ENCODE measurements at regions not wholly inside any gene's neighbourhood (a gene's known extent, or its start where the extent isn't known, plus 50 kb on each side); places are given as distances from the start of the nearest gene placed in this dataset.

- TF ChIP-seq CTCF (IDR thresholded peaks at IDR 0.05), result no peak
- no peak for ATAC-seq
- 87 to 96% (median 88%) methylated on average over 9 of the region's 9 CpGs for WGBS, 3 donors
These were observed 51.9 kb upstream of the TBL1XR1 start for GRCh38 chr3:177249203-177249602.

DNA sequence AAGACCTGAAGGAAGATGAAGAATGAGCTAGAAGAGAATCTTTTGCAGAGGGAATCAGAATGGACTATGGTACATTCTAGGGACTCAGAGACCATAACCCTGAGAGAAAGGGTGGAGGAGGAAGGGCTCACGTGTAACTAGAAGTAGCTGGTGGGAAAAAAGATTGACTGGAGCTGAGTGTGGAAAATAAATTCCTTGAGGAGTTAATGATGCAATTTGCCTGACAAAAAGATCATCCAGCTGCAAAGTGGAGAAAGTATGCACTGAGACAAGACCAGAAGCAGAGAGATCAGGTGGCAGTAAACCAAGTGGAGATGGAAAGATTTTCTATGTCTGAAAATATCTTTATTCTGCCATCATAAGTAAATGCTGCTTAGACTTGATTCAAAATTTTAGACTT is 52.9 kb upstream of the TBL1XR1 start:
- Histone ChIP-seq H3K9me3 (no peaks in the 10 kb centered on the region), H3K4me1 (peaks cover 4% of the 10 kb centered on the region), H3K36me3 (ENCODE audit: insufficient read depth in 1 of 2, low read depth in 1 of 2) (no peaks in the 10 kb centered on the region), H3K4me3 (no peak overlapping the region), H3K27me3 (ENCODE audit: insufficient read depth in 3 of 3, low read length in 2 of 3) (no peaks in the 10 kb centered on the region), H3K27ac (no peak overlapping the region)
- WGBS, 3 donors, result 59 to 74% (median 68%) methylated on average over 1 of the region's 1 CpG
- DNase-seq (no peak), ATAC-seq (no peak)
- intact Hi-C loops (cut with DNase I), result no loop called here
- no peak for TF ChIP-seq CTCF (IDR thresholded peaks at IDR 0.05)

More at GRCh38 chr3:177249203-177249602, 51.9 kb upstream of the TBL1XR1 start:
- H3K4me1 ChIP-seq, result peaks cover 4% of the 10 kb centered on the region
- H3K27me3 ChIP-seq (ENCODE audit: insufficient read depth in 3 of 3, low read length in 2 of 3), result no peaks in the 10 kb centered on the region
- H3K4me3 ChIP-seq, result no peak overlapping the region
- H3K27ac ChIP-seq, result no peak overlapping the region
- no peak for DNase-seq
- intact Hi-C loops (cut with DNase I), result no loop called here
- H3K9me3 ChIP-seq, result no peaks in the 10 kb centered on the region
- H3K36me3 ChIP-seq (ENCODE audit: insufficient read depth in 1 of 2, low read depth in 1 of 2), result no peaks in the 10 kb centered on the region

DNA sequence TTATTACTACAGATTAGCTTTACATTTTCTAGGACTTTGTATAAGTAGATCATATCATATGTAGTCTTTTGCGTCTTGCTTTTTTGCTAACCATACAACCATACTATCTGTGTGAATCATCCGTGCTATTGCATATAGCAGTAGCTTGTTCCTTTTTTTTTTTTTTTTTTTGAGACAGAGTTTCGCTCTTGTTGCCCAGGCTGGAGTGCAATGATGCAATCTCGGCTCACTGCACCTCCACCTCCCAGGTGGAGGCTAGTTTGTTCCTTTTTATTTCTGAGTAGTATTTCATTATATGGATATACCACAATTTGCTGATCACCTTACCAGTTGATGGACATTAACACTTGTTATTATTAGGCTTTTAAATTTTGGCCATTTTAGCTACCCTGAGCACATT is 54.5 kb upstream of the TBL1XR1 start:
- TF ChIP-seq CTCF (IDR thresholded peaks at IDR 0.05), result no peak
- intact Hi-C loops (cut with DNase I), result no loop called here
- H3K27me3 ChIP-seq (ENCODE audit: insufficient read depth in 3 of 3, low read length in 2 of 3), result no peaks in the 10 kb centered on the region
- H3K9me3 ChIP-seq, result no peaks in the 10 kb centered on the region
- no peak overlapping the region for H3K4me3 ChIP-seq
- DNase-seq (no peak), ATAC-seq (no peak)
- WGBS, 3 donors, result 79 to 98% (median 87%) methylated on average over 4 of the region's 4 CpGs
- no peak overlapping the region for H3K27ac ChIP-seq
- no peaks in the 10 kb centered on the region for H3K36me3 ChIP-seq (ENCODE audit: insufficient read depth in 1 of 2, low read depth in 1 of 2)
- peaks cover 4% of the 10 kb centered on the region for H3K4me1 ChIP-seq

GRCh38 chr3:177257006-177257405 is 59.7 kb upstream of the TBL1XR1 start:
- no peak for DNase-seq
- H3K27me3 ChIP-seq (ENCODE audit: insufficient read depth in 3 of 3, low read length in 2 of 3), result no peaks in the 10 kb centered on the region
- TF ChIP-seq CTCF (IDR thresholded peaks at IDR 0.05), result no peak
- no peak overlapping the region for H3K27ac ChIP-seq
- WGBS, 3 donors, result 78 to 87% (median 83%) methylated on average over 1 of the region's 1 CpG
- ATAC-seq, result no peak
- H3K4me3 ChIP-seq, result no peak overlapping the region
- H3K36me3 ChIP-seq (ENCODE audit: insufficient read depth in 1 of 2, low read depth in 1 of 2), result no peaks in the 10 kb centered on the region
- intact Hi-C loops (cut with DNase I), result no loop called here
- H3K4me1 ChIP-seq, result no peaks in the 10 kb centered on the region
- no peaks in the 10 kb centered on the region for H3K9me3 ChIP-seq

DNA sequence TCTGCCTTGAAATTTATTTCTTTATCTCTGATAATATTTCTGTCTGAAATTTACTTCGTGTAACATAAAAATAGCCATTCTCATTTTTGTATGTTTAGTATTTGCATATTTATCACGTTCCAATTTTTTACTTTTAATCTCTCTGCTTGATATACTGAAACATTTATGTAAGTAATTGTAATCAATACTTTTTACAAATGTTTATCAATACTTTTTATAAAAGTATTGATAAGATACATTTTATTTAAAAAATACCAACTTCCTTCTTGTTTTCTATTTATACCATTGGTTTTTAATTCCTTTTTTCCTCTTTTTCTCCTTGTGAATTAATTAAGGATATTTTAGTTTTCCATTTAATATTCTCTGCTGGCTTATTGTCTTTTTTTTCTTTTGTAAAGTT is 60.3 kb upstream of the TBL1XR1 start:
- intact Hi-C loops (cut with DNase I), result no loop called here
- Histone ChIP-seq H3K36me3 (ENCODE audit: insufficient read depth in 1 of 2, low read depth in 1 of 2) (no peaks in the 10 kb centered on the region), H3K4me3 (no peak overlapping the region), H3K27me3 (ENCODE audit: insufficient read depth in 3 of 3, low read length in 2 of 3) (no peaks in the 10 kb centered on the region), H3K4me1 (no peaks in the 10 kb centered on the region), H3K27ac (no peak overlapping the region), H3K9me3 (no peaks in the 10 kb centered on the region)
- WGBS, 3 donors, result 86 to 93% (median 90%) methylated on average over 2 of the region's 2 CpGs
- ATAC-seq (no peak), DNase-seq (no peak)
- TF ChIP-seq CTCF (IDR thresholded peaks at IDR 0.05), result no peak
